D721Med (cell line): ENCODE measurements at regions not wholly inside any gene's neighbourhood (a gene's known extent, or its start where the extent isn't known, plus 50 kb on each side); places are given as distances from the start of the nearest gene placed in this dataset.

Experiments used
- DNase-seq: peaks from one replicate; pipeline ENCODE4 v3.0.0; 2011; ENCODE audit warnings: low spot score; ENCODE audit not compliant: insufficient read length
- FAIRE-seq: peaks from 2 replicates; lab custom pipeline; 2011; peaks lifted over from hg19 to GRCh38; lab: Jason Lieb, UNC
- TF ChIP-seq, protein P1 (sequence below): IDR thresholded peaks from 2 replicates; pipeline ENCODE4 v1.5.1; 2012; ENCODE audit warnings: mild to moderate bottlenecking, control low read depth; ENCODE audit not compliant: insufficient read depth; ENCODE audit errors: missing control alignments

DNA sequence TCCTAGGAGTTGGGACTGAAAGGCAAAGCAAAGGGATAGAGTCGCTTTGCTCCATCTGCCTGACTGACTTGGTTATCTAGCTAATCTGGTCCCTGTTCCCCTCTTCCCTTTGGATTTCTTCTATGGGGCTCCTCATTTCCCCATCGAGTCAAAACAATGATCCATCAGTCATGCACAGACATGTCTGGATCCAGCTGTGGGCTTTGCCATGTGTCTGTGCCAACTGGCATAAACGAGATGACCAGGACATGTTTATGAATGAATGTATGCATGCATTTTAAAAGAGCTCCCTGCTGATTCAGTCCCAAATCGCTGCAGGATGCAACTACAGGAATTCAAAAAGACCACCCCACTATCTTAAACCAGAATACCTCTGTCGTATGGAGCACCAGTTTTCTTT lies 122.0 kb downstream of the ARL4A start:
- TF ChIP-seq, protein P1, sequence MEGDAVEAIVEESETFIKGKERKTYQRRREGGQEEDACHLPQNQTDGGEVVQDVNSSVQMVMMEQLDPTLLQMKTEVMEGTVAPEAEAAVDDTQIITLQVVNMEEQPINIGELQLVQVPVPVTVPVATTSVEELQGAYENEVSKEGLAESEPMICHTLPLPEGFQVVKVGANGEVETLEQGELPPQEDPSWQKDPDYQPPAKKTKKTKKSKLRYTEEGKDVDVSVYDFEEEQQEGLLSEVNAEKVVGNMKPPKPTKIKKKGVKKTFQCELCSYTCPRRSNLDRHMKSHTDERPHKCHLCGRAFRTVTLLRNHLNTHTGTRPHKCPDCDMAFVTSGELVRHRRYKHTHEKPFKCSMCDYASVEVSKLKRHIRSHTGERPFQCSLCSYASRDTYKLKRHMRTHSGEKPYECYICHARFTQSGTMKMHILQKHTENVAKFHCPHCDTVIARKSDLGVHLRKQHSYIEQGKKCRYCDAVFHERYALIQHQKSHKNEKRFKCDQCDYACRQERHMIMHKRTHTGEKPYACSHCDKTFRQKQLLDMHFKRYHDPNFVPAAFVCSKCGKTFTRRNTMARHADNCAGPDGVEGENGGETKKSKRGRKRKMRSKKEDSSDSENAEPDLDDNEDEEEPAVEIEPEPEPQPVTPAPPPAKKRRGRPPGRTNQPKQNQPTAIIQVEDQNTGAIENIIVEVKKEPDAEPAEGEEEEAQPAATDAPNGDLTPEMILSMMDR: no peak
- no peak for DNase-seq
- no peak for FAIRE-seq

DNA sequence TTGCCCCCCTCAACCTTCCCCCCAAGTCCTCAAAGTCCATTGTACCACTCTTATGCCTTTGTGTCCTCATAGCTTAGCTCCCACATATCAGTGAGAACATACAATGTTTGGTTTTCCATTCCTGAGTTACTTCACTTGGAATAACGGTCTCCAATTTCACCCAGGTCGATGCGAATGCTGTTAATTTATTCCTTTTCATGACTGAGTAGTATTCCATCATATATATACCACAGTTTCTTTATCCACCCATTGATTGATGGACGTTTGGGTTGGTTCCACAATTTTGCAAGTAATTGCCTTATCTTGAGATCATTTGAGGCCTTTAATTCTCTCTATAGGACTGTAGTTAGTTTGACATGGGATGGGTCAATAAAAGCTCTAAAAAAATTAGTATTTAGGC lies 124.7 kb downstream of the ARL4A start:
- FAIRE-seq: no peak
- TF ChIP-seq, protein P1: no peak
- DNase-seq: no peak

DNA sequence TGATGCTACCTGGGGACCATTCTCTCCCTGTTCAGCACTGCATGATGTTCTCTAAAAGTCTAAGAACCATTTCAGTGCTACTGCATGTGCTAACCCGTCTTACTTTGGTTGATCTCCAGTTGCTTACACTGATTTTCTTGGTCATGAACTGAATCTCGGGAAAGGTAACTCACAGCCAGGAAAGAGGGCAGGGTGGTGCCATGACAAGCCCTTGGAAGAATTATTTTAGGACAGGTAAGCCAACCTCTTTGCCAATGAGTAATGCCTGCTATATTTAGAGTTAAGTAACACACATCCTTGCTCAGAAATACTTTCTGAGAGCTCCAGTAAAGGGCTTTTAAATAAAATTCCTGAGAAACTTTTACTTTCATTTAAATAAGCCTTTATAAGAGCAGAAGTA lies 126.7 kb downstream of the ARL4A start:
- DNase-seq: no peak
- TF ChIP-seq, protein P1: no peak
- no peak for FAIRE-seq

DNA sequence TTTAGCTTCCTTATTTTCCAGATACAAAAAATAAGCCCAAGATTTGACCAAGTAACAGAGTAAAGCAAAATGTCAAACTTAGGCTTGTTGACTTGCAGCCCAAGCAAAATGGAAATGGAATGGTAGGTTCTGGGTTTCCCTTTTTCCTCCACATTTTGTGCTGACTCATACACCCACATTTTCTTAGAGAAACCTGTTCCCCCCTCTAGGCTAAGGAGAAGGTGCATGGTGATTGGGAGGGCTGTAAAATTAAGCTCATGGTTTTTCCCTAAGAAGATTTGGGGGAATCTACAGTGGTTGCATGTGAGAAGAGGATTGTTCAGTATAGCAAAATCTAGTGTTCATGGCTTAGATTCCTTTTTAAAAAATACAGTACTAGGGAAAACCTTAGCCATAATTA lies 127.4 kb downstream of the ARL4A start:
- no peak for DNase-seq
- TF ChIP-seq, protein P1: no peak
- no peak for FAIRE-seq

DNA sequence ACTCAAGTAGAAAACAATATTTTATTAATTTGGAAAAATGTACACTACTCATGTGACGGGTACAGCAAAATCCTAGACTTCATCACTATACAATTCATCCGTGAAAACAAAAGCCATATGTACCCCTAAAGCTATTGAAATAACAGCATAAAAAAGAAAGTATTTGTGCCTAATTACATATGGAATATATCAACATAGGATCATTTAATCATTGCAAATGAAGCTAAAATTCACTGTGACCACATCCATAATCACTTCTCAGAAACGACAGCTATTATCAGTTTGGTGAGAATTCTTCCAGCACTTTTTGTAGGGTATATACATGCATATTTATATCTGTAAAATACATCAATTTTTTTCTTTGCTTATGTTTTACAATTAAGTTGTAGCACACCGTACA lies 128.0 kb downstream of the ARL4A start:
- TF ChIP-seq, protein P1: no peak
- FAIRE-seq (peak; percentile 38), DNase-seq (no peak)

DNA sequence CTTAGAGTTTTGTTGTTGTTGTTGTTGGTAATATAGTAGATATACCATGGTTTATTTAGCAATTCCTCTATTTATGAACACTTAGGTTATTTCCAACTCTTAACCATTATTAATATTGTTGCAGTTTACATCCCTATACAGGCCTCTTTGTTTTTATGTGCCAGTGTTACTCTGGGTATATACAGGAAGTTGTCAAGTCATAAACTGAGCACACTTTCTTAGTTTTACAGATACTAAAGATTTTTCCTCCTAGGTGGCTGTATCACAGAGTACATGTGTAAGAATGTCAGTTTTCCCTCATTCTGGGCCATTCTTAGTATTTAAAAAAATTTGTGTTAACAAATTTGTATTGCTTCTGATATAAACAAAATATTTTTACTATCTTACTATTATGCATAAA lies 128.4 kb downstream of the ARL4A start:
- TF ChIP-seq, protein P1: no peak
- DNase-seq (no peak), FAIRE-seq (no peak)

DNA sequence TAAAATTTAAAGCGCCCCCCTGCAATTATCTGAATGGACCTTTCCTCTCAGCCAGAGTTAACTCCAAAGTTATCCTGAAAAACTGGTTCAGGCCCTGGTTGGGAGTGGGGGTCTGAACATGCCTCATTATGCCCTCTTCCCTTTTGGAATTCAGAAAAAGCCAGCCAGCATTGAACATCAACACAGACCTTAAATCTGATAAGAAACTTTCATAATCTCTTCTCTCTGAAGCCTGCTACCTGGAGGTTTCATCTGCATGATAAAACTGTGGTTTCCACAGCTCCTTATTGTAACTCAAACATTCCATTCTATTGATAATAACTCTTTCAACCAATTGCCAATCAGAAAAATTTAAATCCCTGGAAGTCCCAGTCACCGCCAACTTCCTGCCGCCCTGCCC lies 133.3 kb downstream of the ARL4A start:
- FAIRE-seq: no peak
- no peak for DNase-seq
- TF ChIP-seq, protein P1: no peak
